K562 (cell line): ENCODE measurements at regions not wholly inside any gene's neighbourhood (a gene's known extent, or its start where the extent isn't known, plus 50 kb on each side); places are given as distances from the start of the nearest gene placed in this dataset.

Experiments
- ATAC-seq: fragments of 200-7000 bp; cut with Tn5 transposase; 3 replicates; pipeline ENCODE4 v1.9.1; 2020; ENCODE audit warnings: moderate library complexity
- BruUV-seq: library from RNA; stranded (reverse); fragments of 400-500 nt; replicated peaks from 2 replicates; lab custom pipeline; 2021; lab: Mats Ljungman, UMichigan
- CTCF ChIA-PET: fragments of 300-600 bp; formaldehyde crosslinking; extraction: SDS; loops from one replicate; lab custom pipeline; 2021; ENCODE audit warnings: low intra/inter-chr PET ratio; lab: Yijun Ruan, JAX
- POLR2A ChIA-PET: fragments of 300-600, 350-650 bp; sonication (Branson Sonifier 250); formaldehyde crosslinking; extraction: SDS; loops from one replicate; lab custom pipeline; 2021; ENCODE audit warnings: antibody characterized with exemption, inconsistent platforms; lab: Yijun Ruan, JAX
- DNase-seq, 4 experiments: peaks; one replicate each; pipeline versions ENCODE4 v3.0.0 to v3.0.0-alpha.2; 2011 to 2018; ENCODE audit warnings: low spot score in 3 of 4, mixed read lengths in 3 of 4; ENCODE audit errors: extremely low read depth in 1 of 4
- FAIRE-seq: peaks from 2 replicates; lab custom pipeline; 2011; peaks lifted over from hg19 to GRCh38; lab: Jason Lieb, UNC
- H2AFZ ChIP-seq: 2 replicates; pipeline ENCODE4 v1.6.0; 2011; ENCODE audit warnings: low read depth, low read length, control low read depth, inconsistent platforms
- H3K27ac ChIP-seq: fragments of 200-600 bp; 3 replicates; pipeline ENCODE4 v1.8.0; 2011; ENCODE audit warnings: low read depth, mild to moderate bottlenecking, control low read depth, inconsistent platforms, low read length, moderate library complexity, mixed read lengths; ENCODE audit errors: extremely low read depth
- H3K27me3 ChIP-seq, 2 experiments: fragments of 300-600 bp in 1 of 2; 2 replicates in 1 of 2; 3 replicates in 1 of 2; pipeline versions ENCODE4 v1.6.0 to v1.8.0; 2011; ENCODE audit warnings: inconsistent platforms in 2 of 2, low read length in 2 of 2, mild to moderate bottlenecking in 1 of 2, mixed read lengths in 1 of 2, moderate library complexity in 1 of 2; ENCODE audit not compliant: control insufficient read depth in 2 of 2, insufficient read depth in 2 of 2
- H3K36me3 ChIP-seq: fragments of 300-600 bp; 3 replicates; pipeline ENCODE4 v1.8.0; 2011; ENCODE audit warnings: mild to moderate bottlenecking, low read length, inconsistent platforms; ENCODE audit not compliant: control insufficient read depth, insufficient read depth
- H3K4me1 ChIP-seq, 2 experiments: fragments of 200-600 bp in 1 of 2; replicated peaks in 1 of 2; 2 replicates in 1 of 2; 3 replicates in 1 of 2; pipeline versions ENCODE4 v1.5.1 to v1.8.0; 2011; ENCODE audit warnings: inconsistent platforms in 2 of 2, low read length in 2 of 2, mild to moderate bottlenecking in 1 of 2, mixed read lengths in 1 of 2, moderate library complexity in 1 of 2; ENCODE audit not compliant: control insufficient read depth in 2 of 2, insufficient read depth in 2 of 2
- H3K4me2 ChIP-seq: 2 replicates; pipeline ENCODE4 v1.6.1; 2011; ENCODE audit warnings: low read length, control low read depth, inconsistent platforms, mixed read lengths; ENCODE audit not compliant: insufficient read depth
- H3K4me3 ChIP-seq: fragments of 200-600 bp; sonication (generic), shearing (Covaris generic); 2 replicates; pipeline ENCODE4 v1.5.1; 2016; ENCODE audit warnings: control low read depth, inconsistent platforms
- H3K79me2 ChIP-seq: fragments of 200-600 bp; 3 replicates; pipeline ENCODE4 v1.8.0; 2011; ENCODE audit warnings: low read length, inconsistent platforms; ENCODE audit not compliant: control insufficient read depth, insufficient read depth
- H3K9ac ChIP-seq, 2 experiments: 2 replicates each; pipeline versions ENCODE4 v1.6.0 to v1.6.1; 2011; ENCODE audit warnings: low read depth in 2 of 2, low read length in 2 of 2, control low read depth in 1 of 2, inconsistent platforms in 1 of 2, mild to moderate bottlenecking in 1 of 2, mixed read lengths in 1 of 2; ENCODE audit not compliant: insufficient read depth in 1 of 2
- H3K9me1 ChIP-seq: one replicate; pipeline ENCODE4 v1.6.0; 2011; ENCODE audit warnings: inconsistent platforms, mild to moderate bottlenecking, low read length, moderate library complexity; ENCODE audit not compliant: control insufficient read depth, insufficient read depth
- H3K9me3 ChIP-seq: replicated peaks from 2 replicates; pipeline ENCODE4 v1.5.1; 2011; ENCODE audit warnings: low read depth, low read length, inconsistent platforms; ENCODE audit not compliant: control insufficient read depth, insufficient read depth
- H4K20me1 ChIP-seq: replicated peaks from 2 replicates; pipeline ENCODE4 v1.6.1; 2011; ENCODE audit warnings: low read length, inconsistent platforms, mixed read lengths; ENCODE audit not compliant: control insufficient read depth, insufficient read depth
- ERF ChIP-seq: fragments of 450-650 bp; formaldehyde crosslinking; IDR thresholded peaks from 2 replicates; pipeline ENCODE4 v1.4.0; 2020; ENCODE audit warnings: mild to moderate bottlenecking, mixed read lengths
- FOXM1 ChIP-seq, 2 experiments: fragments of 450-650 bp in 1 of 2; sonication (generic) in 1 of 2; formaldehyde crosslinking in 1 of 2; IDR thresholded peaks; 2 replicates each; pipeline versions ENCODE4 v1.6.1 to v1.9.0; 2017 to 2022; ENCODE audit warnings: low read depth in 2 of 2, mild to moderate bottlenecking in 2 of 2, missing genetic modification reagents in 1 of 2, moderate library complexity in 1 of 2
- IRF2 ChIP-seq: sonication (generic); formaldehyde crosslinking; IDR thresholded peaks from 2 replicates; pipeline ENCODE4 v1.8.1; 2022; ENCODE audit warnings: mild to moderate bottlenecking, missing genetic modification reagents
- KAT2B ChIP-seq: IDR thresholded peaks from one replicate; pipeline ENCODE4 v1.6.1; 2012; ENCODE audit warnings: low read depth, mild to moderate bottlenecking, control low read depth, inconsistent platforms, low read length, moderate library complexity
- NCOA1 ChIP-seq: fragments of 450-650 bp; IDR thresholded peaks from 2 replicates; pipeline ENCODE4 v1.6.1; 2016; ENCODE audit warnings: low read depth
- POLR2AphosphoS5 ChIP-seq: IDR thresholded peaks from 2 replicates; pipeline ENCODE4 v1.6.1; 2011; ENCODE audit warnings: mild to moderate bottlenecking, low read depth, low read length, moderate library complexity; ENCODE audit not compliant: control insufficient read depth, insufficient read depth
- POLR2H ChIP-seq: IDR thresholded peaks from 2 replicates; pipeline ENCODE4 v1.6.1; 2016; ENCODE audit warnings: missing genetic modification characterization, low read depth, mild to moderate bottlenecking, control low read depth, missing compliant biosample characterization, moderate library complexity
- RAD51 ChIP-seq: fragments of 450-650 bp; IDR thresholded peaks from 2 replicates; pipeline ENCODE4 v1.7.1; 2016; ENCODE audit warnings: low read depth, mild to moderate bottlenecking, borderline replicate concordance
- TBL1XR1 ChIP-seq, 2 experiments: IDR thresholded peaks; 2 replicates each; pipeline ENCODE4 v1.6.1; 2012; ENCODE audit warnings: improper control_type of control experiment in 2 of 2, low read length in 2 of 2, mild to moderate bottlenecking in 1 of 2
- ZKSCAN8 ChIP-seq: fragments of 200-800 bp; sonication (Bioruptor generic); IDR thresholded peaks from 2 replicates; pipeline ENCODE4 v1.6.1; 2016; ENCODE audit warnings: missing genetic modification characterization, missing compliant biosample characterization
- ZNF551 ChIP-seq: fragments of 250-450 bp; sonication (Bioruptor Pico); IDR thresholded peaks from 2 replicates; pipeline ENCODE4 v1.5.0; 2021; ENCODE audit warnings: mild to moderate bottlenecking, moderate library complexity
- ZNF589 ChIP-seq: fragments of 200-800 bp; sonication (Bioruptor generic); IDR thresholded peaks from 2 replicates; pipeline ENCODE4 v1.6.1; 2016; ENCODE audit warnings: low read depth, missing genetic modification characterization, missing compliant biosample characterization
- ZNF780A ChIP-seq: fragments of 250-450 bp; sonication (Bioruptor Pico); IDR thresholded peaks from 2 replicates; pipeline ENCODE4 v1.5.0; 2021; ENCODE audit warnings: mild to moderate bottlenecking
- WGBS: fragments of 100-300 bp; shearing (Covaris generic); methylation state at CpG from one replicate; pipeline ENCODE4 v1.1.6; 2016; ENCODE audit warnings: low coverage, mixed read lengths; ENCODE audit not compliant: insufficient coverage; ENCODE audit errors: missing lambda C conversion rate; 5-methylcytosine and 5-hydroxymethylcytosine counted together
- in situ Hi-C: fragments of 300-500 bp; cut with MboI; formaldehyde crosslinking; loops from 4 replicates; pipeline ENCODE4 v1.15.0; 2018; ENCODE audit warnings: inconsistent platforms, mixed read lengths
- intact Hi-C: fragments of 100-400 bp; cut with micrococcal nuclease; formaldehyde crosslinking; loops from 2 replicates; pipeline ENCODE4 v1.14.2; 2022
- TF ChIP-seq, protein P1 (sequence below): fragments of 200-400 bp; formaldehyde crosslinking; IDR thresholded peaks from 2 replicates; pipeline ENCODE4 v1.6.1; 2017; ENCODE audit warnings: mild to moderate bottlenecking, low read depth, low read length, moderate library complexity
- TF ChIP-seq, protein P2 (sequence below): fragments of 250-450 bp; sonication (Bioruptor Pico); IDR thresholded peaks from 2 replicates; pipeline ENCODE4 v1.5.0; 2021; ENCODE audit warnings: mild to moderate bottlenecking, borderline replicate concordance

DNA sequence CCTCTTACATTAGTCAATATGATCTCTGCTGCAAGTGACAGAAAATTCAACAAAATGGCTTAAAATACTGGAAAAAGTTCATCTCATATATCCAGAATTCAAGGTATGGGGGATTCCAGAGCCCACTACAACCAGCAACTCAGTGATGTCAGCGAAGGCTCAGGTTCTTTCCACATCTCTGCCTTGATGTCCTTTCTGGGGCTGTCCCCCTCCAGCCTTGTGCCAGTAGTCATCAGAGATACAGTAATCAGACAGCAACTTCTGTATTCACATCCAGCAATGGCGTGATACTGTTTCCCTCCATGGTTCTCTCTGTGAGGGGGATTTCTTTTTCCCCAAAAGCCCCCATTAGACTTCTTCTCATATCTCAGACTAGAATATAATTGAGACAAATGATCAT is 103.4 kb upstream of the USP47 start:
- ATAC-seq (no peak), FAIRE-seq (no peak), DNase-seq (no peak)
- 0% methylated on average over 2 of the region's 2 CpGs for WGBS
- Histone ChIP-seq H3K36me3 (no peaks in the 10 kb centered on the region), H3K9ac (no peak overlapping the region), H2AFZ (no peak overlapping the region), H3K4me2 (no peak overlapping the region), H3K9me3 (no peaks in the 10 kb centered on the region), H3K79me2 (no peaks in the 10 kb centered on the region), H3K9me1 (no peaks in the 10 kb centered on the region), H3K27me3 (peaks cover 2% of the 10 kb centered on the region in 2 experiments; a peak in 3 of 5 replicates), H3K27ac (no peak overlapping the region), H3K4me3 (no peak overlapping the region), H3K4me1 (no peaks in the 10 kb centered on the region), H4K20me1 (no peaks in the 10 kb centered on the region)
- CTCF ChIA-PET, result no interaction called here
- in situ Hi-C loops, result no loop called here
- POLR2A ChIA-PET, result no interaction called here
- no TSS peak for BruUV-seq
- intact Hi-C loops, result no loop called here
- TF ChIP-seq NCOA1 (no peak), POLR2H (no peak), ZNF551 (no peak), ZNF589 (no peak), ZNF780A (no peak), RAD51 (no peak), TBL1XR1 (IDR thresholded peaks at IDR 0.05; ENCODE audit: low read length in 2 of 2) (no peak), KAT2B (no peak), ZKSCAN8 (CRISPR knock-in tag) (no peak), IRF2 (CRISPR knock-in tag) (no peak), FOXM1 (IDR thresholded peaks at IDR 0.05; ENCODE audit: low read depth) (no peak), FOXM1 (CRISPR knock-in tag; IDR thresholded peaks at IDR 0.05; ENCODE audit: low read depth) (no peak), ERF (CRISPR knock-in tag) (no peak), POLR2AphosphoS5 (no peak)
- TF ChIP-seq, protein P1, sequence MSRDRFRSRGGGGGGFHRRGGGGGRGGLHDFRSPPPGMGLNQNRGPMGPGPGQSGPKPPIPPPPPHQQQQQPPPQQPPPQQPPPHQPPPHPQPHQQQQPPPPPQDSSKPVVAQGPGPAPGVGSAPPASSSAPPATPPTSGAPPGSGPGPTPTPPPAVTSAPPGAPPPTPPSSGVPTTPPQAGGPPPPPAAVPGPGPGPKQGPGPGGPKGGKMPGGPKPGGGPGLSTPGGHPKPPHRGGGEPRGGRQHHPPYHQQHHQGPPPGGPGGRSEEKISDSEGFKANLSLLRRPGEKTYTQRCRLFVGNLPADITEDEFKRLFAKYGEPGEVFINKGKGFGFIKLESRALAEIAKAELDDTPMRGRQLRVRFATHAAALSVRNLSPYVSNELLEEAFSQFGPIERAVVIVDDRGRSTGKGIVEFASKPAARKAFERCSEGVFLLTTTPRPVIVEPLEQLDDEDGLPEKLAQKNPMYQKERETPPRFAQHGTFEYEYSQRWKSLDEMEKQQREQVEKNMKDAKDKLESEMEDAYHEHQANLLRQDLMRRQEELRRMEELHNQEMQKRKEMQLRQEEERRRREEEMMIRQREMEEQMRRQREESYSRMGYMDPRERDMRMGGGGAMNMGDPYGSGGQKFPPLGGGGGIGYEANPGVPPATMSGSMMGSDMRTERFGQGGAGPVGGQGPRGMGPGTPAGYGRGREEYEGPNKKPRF, result no peak
- TF ChIP-seq, protein P2, sequence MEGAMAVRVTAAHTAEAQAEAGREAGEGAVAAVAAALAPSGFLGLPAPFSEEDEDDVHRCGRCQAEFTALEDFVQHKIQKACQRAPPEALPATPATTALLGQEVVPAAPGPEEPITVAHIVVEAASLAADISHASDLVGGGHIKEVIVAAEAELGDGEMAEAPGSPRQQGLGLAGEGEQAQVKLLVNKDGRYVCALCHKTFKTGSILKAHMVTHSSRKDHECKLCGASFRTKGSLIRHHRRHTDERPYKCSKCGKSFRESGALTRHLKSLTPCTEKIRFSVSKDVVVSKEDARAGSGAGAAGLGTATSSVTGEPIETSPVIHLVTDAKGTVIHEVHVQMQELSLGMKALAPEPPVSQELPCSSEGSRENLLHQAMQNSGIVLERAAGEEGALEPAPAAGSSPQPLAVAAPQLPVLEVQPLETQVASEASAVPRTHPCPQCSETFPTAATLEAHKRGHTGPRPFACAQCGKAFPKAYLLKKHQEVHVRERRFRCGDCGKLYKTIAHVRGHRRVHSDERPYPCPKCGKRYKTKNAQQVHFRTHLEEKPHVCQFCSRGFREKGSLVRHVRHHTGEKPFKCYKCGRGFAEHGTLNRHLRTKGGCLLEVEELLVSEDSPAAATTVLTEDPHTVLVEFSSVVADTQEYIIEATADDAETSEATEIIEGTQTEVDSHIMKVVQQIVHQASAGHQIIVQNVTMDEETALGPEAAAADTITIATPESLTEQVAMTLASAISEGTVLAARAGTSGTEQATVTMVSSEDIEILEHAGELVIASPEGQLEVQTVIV (CRISPR knock-in tag), result no peak
